ENCODE measurements at regions not wholly inside any gene's neighbourhood (a gene's known extent, or its start where the extent isn't known, plus 50 kb on each side); places are given as distances from the start of the nearest gene placed in this dataset.
A peak's percentile ranks its signal among the peaks of the same experiment; 100 is the strongest.

DNA sequence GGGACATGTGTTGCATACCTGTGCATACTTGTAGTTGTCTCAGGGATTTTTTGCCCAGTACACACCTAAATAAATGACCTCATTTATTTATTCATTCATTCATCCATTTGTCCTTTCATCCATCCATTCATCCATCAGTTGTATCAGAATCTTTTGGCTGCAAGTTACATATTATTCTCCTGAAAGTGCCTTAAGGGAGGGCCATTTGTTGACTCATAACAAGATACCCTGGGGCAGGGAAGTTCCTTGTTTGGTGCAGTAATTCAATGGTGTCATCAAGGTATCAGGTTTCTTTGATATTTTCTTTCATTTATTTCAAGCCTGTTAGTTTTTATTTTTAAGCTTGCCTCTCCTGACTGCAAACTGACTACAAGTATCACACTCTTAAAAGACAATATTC, 597.9 kb upstream of the TLE4 start:
- TF ChIP-seq, protein P1, sequence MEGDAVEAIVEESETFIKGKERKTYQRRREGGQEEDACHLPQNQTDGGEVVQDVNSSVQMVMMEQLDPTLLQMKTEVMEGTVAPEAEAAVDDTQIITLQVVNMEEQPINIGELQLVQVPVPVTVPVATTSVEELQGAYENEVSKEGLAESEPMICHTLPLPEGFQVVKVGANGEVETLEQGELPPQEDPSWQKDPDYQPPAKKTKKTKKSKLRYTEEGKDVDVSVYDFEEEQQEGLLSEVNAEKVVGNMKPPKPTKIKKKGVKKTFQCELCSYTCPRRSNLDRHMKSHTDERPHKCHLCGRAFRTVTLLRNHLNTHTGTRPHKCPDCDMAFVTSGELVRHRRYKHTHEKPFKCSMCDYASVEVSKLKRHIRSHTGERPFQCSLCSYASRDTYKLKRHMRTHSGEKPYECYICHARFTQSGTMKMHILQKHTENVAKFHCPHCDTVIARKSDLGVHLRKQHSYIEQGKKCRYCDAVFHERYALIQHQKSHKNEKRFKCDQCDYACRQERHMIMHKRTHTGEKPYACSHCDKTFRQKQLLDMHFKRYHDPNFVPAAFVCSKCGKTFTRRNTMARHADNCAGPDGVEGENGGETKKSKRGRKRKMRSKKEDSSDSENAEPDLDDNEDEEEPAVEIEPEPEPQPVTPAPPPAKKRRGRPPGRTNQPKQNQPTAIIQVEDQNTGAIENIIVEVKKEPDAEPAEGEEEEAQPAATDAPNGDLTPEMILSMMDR (IDR thresholded peaks at IDR 0.05; ENCODE audit: low read depth, low read length) = no peak
- H3K9me3 ChIP-seq (ENCODE audit: control insufficient read depth, insufficient read depth, low read length) = no peaks in the 10 kb centered on the region
- POLR2A ChIA-PET = no interaction called here
- no peak overlapping the region for H3K4me3 ChIP-seq (ENCODE audit: low read depth, low read length)
- CTCF ChIA-PET = no interaction called here
- no peak overlapping the region for H3K27ac ChIP-seq (ENCODE audit: low read depth, low read length)
- H3K27me3 ChIP-seq (ENCODE audit: control insufficient read depth, insufficient read depth, low read length) = no peaks in the 10 kb centered on the region
- DNase-seq (ENCODE audit: low read depth, low spot score) = peak; percentile 2

DNA sequence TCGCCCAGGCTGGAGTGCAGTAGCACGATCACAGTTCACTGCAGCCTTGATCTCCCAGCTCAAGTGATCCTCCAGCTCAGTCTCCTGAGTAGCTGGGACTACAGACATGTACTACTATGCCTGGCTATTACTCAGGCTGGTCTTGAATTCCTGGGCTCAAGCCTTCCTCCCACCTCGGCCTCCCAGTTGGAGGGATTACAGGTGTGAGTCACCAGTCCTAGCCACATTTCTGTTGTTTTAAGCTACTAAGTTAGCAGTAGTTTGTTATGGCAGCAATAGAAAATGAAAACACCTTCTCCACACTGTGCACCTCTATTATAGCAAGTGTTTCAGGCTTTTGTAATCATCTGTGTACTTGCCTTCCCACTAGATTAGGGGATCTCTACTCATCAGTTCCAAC, 588.9 kb upstream of the TLE4 start:
- no peak for DNase-seq (ENCODE audit: low read depth, low spot score)
- TF ChIP-seq, protein P1 (IDR thresholded peaks at IDR 0.05; ENCODE audit: low read depth, low read length) = no peak
- H3K27ac ChIP-seq (ENCODE audit: low read depth, low read length) = no peak overlapping the region
- H3K27me3 ChIP-seq (ENCODE audit: control insufficient read depth, insufficient read depth, low read length) = no peaks in the 10 kb centered on the region
- CTCF ChIA-PET = interaction anchor here (0.6 to 1.2 kb wide), 2 partner anchors 10 kb away, joined by 3 read pairs; no protein-coding TSS in a partner anchor
- POLR2A ChIA-PET = no interaction called here
- no peak overlapping the region for H3K4me3 ChIP-seq (ENCODE audit: low read depth, low read length)
- no peaks in the 10 kb centered on the region for H3K9me3 ChIP-seq (ENCODE audit: control insufficient read depth, insufficient read depth, low read length)

DNA sequence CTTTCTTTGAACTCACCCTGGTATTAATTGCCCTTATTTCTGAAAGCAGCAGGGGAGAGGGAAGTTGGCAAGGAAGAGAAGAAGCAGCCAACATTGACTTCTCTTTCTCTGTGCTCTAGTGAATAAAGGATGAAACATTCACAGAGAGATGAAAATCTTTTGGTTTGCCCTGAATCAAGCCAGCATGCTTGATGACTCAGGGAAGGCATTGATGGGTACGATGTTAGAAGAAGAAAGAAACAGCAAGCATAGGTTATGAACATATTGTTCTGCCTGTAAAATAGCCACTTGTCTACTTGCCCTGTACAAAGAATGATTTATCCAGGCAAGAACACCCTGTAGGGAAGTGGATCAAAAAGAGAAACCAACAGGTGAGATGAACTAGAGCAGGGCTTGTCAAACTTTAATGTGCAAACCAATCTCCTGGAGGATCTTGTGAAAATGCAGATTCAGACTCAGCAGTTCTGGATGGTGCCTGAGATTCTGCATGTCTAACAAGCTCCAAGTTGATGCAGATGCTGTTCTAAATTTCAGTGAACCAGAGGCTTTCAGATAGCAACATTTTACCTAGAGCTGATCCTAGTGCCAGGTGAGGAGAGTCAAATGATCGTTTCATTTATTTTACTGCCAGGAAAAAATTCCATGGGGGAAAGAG, 586.6 kb upstream of the TLE4 start:
- Histone ChIP-seq H3K27me3 (ENCODE audit: control insufficient read depth, insufficient read depth, low read length) (no peaks in the 10 kb centered on the region), H3K4me3 (ENCODE audit: low read depth, low read length) (no peak overlapping the region), H3K27ac (ENCODE audit: low read depth, low read length) (no peak overlapping the region), H3K9me3 (ENCODE audit: control insufficient read depth, insufficient read depth, low read length) (no peaks in the 10 kb centered on the region)
- TF ChIP-seq, protein P1 (IDR thresholded peaks at IDR 0.05; ENCODE audit: low read depth, low read length) = no peak
- ChIA-PET CTCF (interaction anchor here (1.2 kb wide), 1 partner anchor 42 kb away, joined by 3 read pairs; no protein-coding TSS in a partner anchor), POLR2A (no interaction called here)
- peak; percentile 1 for DNase-seq (ENCODE audit: low read depth, low spot score)

DNA sequence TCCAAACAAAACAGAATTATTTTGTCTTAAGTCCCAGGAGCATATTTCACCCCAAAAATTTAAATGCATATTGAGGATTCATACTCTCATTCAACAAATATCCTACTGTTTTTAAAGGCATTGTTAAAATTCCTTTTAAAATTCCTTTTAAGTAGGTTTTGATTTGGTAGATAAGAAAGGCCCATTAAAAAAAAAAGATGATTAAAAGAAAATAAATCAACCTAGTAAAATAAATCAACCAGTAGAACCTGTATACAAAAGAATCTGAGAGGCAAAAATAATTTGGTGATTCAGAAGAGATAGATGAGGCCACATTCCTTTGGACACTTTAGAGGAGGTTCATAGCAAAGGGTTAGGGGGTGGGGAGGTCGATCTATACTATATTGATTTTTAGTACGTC, 585.3 kb upstream of the TLE4 start:
- CTCF ChIA-PET = interaction anchor here (0.6 kb wide), 1 partner anchor 1319 kb away, joined by 4 read pairs; no protein-coding TSS in a partner anchor
- no peaks in the 10 kb centered on the region for H3K9me3 ChIP-seq (ENCODE audit: control insufficient read depth, insufficient read depth, low read length)
- no peak overlapping the region for H3K4me3 ChIP-seq (ENCODE audit: low read depth, low read length)
- H3K27me3 ChIP-seq (ENCODE audit: control insufficient read depth, insufficient read depth, low read length) = no peaks in the 10 kb centered on the region
- POLR2A ChIA-PET = no interaction called here
- TF ChIP-seq, protein P1 (IDR thresholded peaks at IDR 0.05; ENCODE audit: low read depth, low read length) = no peak
- DNase-seq (ENCODE audit: low read depth, low spot score) = no peak
- no peak overlapping the region for H3K27ac ChIP-seq (ENCODE audit: low read depth, low read length)

DNA sequence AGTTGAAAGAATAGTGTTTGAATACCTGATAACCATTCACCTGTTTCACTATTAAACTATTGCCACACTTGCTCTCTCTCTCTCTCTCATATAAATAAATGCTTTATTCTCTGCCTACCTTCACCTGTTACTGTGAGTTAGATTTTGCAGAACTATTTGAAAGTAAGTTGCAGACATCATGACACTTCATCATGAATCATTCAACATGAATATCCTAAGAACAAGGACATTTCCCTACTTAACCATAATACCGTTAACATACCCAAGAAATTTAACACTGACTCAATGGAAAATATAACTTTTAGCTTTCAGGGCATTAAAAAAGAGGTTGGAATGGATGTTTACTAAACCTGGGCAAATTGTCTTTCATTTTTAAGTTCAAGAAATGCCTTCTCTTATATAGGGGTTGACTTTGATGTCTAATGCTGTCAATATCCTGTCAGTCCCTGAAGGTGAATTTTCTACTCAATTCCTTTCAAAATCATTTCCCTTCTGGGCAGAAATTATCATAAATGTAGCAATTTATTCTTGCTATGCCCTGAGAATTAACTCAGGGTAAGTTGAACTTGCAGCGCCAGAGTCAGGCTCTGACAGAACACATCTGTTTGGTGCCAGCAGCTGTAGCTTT, 582.6 kb upstream of the TLE4 start:
- Histone ChIP-seq H3K9me3 (ENCODE audit: control insufficient read depth, insufficient read depth, low read length) (no peaks in the 10 kb centered on the region), H3K27ac (ENCODE audit: low read depth, low read length) (no peak overlapping the region), H3K27me3 (ENCODE audit: control insufficient read depth, insufficient read depth, low read length) (no peaks in the 10 kb centered on the region), H3K4me3 (ENCODE audit: low read depth, low read length) (no peak overlapping the region)
- DNase-seq (ENCODE audit: low read depth, low spot score) = no peak
- POLR2A ChIA-PET = no interaction called here
- TF ChIP-seq, protein P1 (IDR thresholded peaks at IDR 0.05; ENCODE audit: low read depth, low read length) = no peak
- CTCF ChIA-PET = no interaction called here
